ENCODE measurements at regions not wholly inside any gene's neighbourhood (a gene's known extent, or its start where the extent isn't known, plus 50 kb on each side); places are given as distances from the start of the nearest gene placed in this dataset.

DNA sequence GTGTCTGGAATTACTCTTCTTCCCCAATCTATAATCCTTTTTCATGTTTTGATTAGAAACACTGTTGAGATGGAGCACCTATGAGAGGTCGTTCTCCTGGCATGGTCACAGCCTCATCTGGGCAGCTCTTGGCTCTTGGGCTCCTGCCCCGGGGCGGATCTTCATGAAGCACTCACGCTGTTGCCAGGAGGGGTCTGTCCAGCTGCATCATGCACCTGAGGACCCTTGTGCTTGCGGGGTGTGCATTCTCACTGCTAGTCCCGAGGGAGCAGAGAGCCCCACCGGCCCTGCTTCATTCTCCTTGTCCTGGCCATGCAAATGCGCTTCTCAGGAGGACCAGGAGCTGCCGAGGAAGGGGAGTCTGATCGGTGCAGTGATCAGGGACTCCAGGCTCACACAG lies 117.6 kb upstream of the S1PR3 start:
- TF ChIP-seq TAF1 (IDR thresholded peaks at IDR 0.05; ENCODE audit: low read depth): no peak
- TF ChIP-seq, protein P1, sequence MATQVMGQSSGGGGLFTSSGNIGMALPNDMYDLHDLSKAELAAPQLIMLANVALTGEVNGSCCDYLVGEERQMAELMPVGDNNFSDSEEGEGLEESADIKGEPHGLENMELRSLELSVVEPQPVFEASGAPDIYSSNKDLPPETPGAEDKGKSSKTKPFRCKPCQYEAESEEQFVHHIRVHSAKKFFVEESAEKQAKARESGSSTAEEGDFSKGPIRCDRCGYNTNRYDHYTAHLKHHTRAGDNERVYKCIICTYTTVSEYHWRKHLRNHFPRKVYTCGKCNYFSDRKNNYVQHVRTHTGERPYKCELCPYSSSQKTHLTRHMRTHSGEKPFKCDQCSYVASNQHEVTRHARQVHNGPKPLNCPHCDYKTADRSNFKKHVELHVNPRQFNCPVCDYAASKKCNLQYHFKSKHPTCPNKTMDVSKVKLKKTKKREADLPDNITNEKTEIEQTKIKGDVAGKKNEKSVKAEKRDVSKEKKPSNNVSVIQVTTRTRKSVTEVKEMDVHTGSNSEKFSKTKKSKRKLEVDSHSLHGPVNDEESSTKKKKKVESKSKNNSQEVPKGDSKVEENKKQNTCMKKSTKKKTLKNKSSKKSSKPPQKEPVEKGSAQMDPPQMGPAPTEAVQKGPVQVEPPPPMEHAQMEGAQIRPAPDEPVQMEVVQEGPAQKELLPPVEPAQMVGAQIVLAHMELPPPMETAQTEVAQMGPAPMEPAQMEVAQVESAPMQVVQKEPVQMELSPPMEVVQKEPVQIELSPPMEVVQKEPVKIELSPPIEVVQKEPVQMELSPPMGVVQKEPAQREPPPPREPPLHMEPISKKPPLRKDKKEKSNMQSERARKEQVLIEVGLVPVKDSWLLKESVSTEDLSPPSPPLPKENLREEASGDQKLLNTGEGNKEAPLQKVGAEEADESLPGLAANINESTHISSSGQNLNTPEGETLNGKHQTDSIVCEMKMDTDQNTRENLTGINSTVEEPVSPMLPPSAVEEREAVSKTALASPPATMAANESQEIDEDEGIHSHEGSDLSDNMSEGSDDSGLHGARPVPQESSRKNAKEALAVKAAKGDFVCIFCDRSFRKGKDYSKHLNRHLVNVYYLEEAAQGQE (IDR thresholded peaks at IDR 0.05; ENCODE audit: low read depth): no peak
- TF ChIP-seq, protein P2, sequence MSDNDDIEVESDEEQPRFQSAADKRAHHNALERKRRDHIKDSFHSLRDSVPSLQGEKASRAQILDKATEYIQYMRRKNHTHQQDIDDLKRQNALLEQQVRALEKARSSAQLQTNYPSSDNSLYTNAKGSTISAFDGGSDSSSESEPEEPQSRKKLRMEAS (IDR thresholded peaks at IDR 0.05): no peak
